ENCODE measurements at regions not wholly inside any gene's neighbourhood (a gene's known extent, or its start where the extent isn't known, plus 50 kb on each side); places are given as distances from the start of the nearest gene placed in this dataset.

DNA sequence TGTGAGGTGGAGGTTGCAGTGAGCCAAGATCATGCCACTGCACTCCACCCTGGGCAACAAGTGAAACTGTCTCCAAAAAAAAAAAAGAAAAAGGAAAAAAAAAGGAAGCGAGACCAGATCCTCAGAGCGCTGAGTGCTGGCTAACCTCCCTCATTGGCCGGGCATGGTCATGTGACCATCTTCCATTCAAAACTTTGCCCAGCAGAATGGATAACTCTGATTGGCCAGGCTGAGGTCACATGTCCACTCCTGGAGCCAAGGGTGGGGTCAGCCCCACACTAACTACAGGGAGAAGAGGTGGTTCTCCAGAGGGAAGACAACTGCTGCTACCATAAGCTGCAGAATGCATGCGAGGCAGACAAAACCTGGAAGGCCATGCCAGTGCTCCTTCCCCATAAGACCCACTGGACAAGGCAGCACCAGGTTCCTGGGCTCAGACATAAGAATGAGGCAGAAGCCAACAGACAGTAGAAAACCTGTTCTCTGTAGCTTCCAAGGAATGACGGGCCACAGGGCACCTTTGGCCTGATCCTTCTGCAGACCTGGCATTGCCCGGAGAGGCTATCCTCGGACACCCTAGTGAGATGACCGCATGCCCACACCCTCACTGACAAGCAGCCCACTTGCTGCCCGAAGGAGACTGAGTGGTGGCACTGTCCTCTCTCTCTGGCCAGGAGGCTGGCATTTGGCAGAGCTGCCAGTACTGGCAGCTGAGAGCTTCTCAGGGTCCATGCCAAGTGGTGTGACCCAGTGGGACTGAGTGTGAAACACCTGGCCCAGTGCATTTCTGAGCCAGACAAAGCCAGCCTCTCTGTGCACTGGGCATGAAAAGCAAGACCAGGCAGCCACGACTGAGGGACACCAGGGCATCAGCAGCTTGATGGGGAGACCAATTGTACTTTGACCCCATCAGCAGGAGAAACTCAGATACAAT, 311.9 kb upstream of the SULF2 start:
- DNase-seq, result no peak

- no peak for DNase-seq
These were observed 311.1 kb upstream of the SULF2 start for GRCh38 chr20:48096212-48096875.

- no peak for DNase-seq
These were observed 309.7 kb upstream of the SULF2 start for GRCh38 chr20:48094944-48095343.

DNA sequence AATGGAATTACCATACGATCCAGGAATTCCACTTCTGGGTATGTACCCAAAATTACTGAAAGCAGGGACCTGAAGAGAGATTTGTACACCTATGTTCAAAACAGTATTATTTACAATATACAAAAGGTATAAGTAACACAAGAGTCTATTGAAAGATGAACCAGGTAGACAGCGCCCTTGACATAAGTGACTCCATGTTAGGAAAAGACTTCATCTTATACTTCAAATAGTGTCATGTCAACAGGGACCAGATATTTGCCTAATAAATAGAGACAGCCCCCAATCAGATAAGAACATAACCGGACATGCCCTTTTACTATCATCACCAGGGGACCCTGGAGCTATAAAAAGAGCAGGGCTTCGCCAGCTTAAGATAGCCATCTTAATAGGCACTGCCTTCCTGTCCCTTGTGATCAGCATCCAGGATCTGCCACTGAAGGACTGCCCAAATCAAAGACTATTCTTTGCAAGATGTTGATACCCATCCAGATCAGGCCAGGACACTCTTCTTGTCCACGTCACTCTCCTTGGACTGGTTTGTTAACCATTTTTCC, 309.0 kb upstream of the SULF2 start:
- no peak for DNase-seq

DNA sequence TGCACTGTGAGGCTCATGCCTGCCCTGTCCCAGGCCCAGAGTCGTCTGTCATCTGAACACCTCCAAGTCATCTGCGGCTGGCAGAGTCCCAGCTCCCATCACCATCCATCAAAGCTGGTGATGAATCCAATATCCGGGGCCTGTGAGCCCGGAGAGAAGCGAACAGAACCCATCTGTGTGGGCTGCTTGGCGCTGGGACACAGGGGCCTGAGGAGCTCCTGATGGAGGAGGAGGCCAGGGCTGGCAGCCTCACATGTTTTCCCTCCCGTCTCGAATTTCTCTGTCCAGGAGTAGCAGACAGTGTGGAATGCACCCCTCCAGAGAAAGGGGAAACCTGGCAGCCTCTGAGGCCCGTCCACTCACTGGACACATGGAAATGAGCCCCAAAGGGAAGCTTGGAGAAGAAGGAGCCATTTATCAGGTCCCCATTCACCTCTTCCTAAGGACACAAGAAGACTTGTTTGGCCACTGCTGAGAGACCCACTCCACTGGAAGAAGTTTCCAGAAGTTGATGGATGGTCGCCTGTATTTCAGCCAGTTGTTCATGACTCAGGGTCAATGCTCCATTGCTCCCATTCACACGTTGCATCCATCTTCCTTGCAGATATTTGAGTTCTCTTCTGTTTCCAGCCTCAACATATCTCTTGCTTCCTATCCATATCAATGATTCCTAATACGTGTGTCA, 307.5 kb upstream of the SULF2 start:
- DNase-seq, result no peak

GRCh38 chr20:48090784-48091183, 305.5 kb upstream of the SULF2 start:
- no peak for DNase-seq

DNA sequence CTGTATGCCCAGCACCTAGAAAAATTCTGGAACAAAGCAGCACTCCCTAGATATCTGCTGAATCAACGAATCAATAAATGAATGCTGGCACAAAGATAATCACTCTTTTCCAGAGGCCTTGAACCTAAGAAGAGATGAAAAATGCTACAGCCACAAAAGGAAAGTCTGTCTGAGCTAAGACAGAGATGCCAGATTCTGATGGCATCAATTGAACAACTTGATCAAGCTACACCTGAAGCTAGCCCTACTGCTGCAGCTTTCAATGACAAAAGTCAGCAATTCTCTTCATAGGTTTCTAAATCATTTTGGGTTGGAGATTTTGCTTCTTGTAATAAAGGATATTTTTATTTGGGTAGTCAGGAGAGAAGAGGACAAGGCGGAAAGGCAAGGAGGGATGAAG, 305.0 kb upstream of the SULF2 start:
- DNase-seq, result no peak

DNA sequence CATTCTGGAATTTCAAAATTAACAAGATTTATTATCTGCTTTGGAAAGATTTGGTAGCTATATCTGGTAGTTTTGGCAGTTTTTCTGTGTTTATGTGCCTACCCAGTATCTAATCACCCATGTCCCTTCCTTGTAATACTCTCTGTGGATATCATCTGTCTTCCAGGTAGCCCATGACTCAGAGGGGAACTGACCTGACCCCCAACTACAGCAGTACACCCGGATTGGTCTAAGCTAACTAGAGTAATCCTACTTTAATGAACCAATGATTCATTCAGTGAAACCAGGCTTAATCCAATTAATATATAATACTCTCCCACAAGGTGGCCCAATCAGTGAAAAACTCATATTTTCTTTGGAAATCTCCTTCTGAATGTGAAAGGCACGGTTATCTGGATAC, 295.3 kb upstream of the SULF2 start:
- no peak for DNase-seq

DNA sequence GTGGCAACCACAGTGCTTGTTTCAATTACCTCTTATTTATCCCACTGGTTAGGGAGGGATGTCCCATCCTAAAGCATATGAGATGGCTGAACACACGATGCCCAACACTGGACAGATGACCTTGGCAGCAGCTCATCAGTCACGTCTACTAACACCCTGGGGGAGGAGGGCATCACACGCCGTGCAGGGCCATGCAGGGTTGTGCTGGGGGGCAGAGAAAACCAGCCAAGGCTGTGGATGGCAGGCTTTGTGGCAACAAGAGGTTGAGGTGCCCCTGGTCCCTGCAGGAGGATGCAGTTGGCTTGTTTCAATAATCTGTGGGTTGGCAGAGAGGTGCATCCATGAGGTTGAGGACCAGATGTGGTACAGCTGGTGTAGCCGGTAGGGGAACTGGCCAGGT, 293.7 kb upstream of the SULF2 start:
- DNase-seq, result no peak

DNA sequence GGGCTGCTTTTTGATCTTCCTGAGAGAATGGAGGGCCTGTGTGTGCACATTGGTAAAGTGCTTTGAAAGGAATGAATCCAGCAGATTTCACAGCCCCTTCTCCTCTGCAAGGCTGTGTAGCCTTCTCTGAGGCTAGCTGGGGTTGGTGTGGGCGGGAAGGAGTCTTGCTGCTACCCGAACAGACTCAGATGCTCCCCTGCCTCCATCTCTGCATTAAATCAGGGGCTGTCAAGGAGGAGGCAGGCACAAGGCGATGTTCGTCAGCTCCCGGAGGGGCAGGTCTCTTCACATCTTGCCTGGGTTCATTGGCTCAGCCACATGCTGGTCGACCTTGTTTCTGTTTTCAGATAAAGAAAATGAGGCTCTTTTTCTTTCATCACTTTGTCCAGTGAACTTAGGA, 291.5 kb upstream of the SULF2 start:
- DNase-seq, result no peak

DNA sequence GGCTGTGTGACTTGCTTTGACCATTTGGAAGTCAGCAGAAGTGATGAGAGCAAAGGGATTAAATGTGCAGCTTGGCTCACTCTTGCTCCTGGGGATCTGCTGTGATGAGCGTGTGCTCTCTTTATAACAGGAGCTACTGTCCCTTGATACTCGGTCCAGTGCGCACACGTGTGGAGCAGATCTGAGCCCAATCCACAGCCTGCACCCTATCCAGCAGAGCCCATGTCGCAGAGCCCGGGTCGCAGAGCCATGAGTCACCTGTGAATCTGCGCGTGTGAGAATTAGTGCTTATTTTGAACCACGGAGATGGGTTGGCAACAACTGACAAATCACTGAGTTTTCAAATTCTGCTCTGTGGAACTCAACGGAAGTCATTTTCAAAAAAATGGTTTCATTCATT, 291.0 kb upstream of the SULF2 start:
- DNase-seq, result no peak

DNA sequence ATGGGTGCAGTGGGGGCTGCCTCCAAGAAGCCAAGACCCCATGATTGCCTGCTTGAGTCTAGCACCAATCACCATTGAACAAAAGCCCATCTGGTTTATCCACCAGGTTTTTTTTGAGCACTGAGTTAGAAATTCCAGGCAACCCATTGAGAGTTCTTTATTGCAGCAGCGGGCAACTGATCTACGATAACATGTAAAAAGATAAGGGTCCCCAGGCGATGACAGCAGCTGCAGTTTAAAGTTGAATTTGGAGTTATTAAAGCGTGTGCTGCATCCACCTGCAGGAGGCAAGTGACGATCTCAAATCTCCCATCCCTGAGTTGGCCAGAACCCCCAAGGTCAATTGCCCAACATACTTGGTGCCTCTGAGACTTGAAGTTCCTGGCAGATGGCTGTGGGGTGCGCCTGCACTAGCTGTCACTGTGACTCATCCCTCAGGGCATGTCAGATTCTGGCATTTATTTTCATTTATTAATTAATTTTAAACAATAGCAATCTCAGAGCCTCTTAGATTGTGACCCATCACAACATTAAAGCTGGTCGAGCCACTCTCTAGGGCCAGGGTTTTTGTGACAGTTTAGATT, 290.4 kb upstream of the SULF2 start:
- DNase-seq, result no peak

- DNase-seq, result no peak
These were observed 285.8 kb upstream of the SULF2 start for GRCh38 chr20:48070991-48071652.

DNA sequence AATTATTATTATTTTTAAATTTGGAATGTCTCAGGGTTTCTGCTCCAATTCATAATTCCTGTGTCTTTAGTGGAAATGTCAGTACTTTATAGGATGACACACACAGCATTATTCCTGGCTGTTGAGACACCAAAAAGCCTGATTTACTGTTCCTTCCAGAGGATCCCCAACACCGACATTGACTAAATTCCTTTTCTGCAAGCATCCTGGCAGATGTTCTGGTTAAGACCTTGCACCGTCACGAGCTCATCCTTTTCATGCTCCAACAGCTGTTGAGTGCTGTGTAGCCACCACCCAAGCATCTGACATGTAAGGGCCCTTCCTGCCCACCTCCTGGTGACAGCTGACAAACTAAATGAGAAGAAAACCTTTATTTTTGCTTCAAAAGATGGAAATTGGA, 284.3 kb upstream of the SULF2 start:
- DNase-seq, result no peak

- DNase-seq, result no peak
These were observed 281.6 kb upstream of the SULF2 start for GRCh38 chr20:48066851-48067250.

- DNase-seq, result no peak
These were observed 281.0 kb upstream of the SULF2 start for GRCh38 chr20:48066246-48066645.

- no peak for DNase-seq
These were observed 280.6 kb upstream of the SULF2 start for GRCh38 chr20:48065833-48066232.

GRCh38 chr20:48064929-48065328, 279.6 kb upstream of the SULF2 start:
- DNase-seq, result no peak

GRCh38 chr20:48060841-48061720, 275.8 kb upstream of the SULF2 start:
- DNase-seq, result no peak

- DNase-seq, result no peak
These were observed 273.6 kb upstream of the SULF2 start for GRCh38 chr20:48058611-48059559.
